CD14-positive monocyte (primary cell): ENCODE measurements at regions not wholly inside any gene's neighbourhood (a gene's known extent, or its start where the extent isn't known, plus 50 kb on each side); places are given as distances from the start of the nearest gene placed in this dataset.

ENCODE experiments used
- DNase-seq, 3 donors: peaks; one replicate each; pipeline ENCODE4 v3.0.0-alpha.2; 2011 to 2022
- H2AFZ ChIP-seq: 2 replicates; pipeline ENCODE4 v1.6.0; 2012; ENCODE audit warnings: mild to moderate bottlenecking, low read depth, low read length, inconsistent platforms; ENCODE audit not compliant: insufficient read depth, poor library complexity, severe bottlenecking
- H3K27ac ChIP-seq, 2 donors: 1 replicate in 1 of 2; 2 replicates in 1 of 2; pipeline ENCODE4 v1.5.1; 2012 to 2013; ENCODE audit warnings: low read length in 2 of 2, control low read depth in 1 of 2, inconsistent platforms in 1 of 2, low read depth in 1 of 2, mild to moderate bottlenecking in 1 of 2
- H3K27me3 ChIP-seq, 2 donors: one replicate each; pipeline versions ENCODE4 v1.6.0 to v1.6.1; 2011 to 2013; ENCODE audit warnings: low read length in 2 of 2; ENCODE audit not compliant: control insufficient read depth in 2 of 2, insufficient read depth in 2 of 2
- H3K36me3 ChIP-seq, 2 donors: replicated peaks in 1 of 2; 1 replicate in 1 of 2; 2 replicates in 1 of 2; pipeline versions ENCODE4 v1.5.1 to v1.6.1; 2012 to 2013; ENCODE audit warnings: low read length in 2 of 2, control low read depth in 1 of 2, inconsistent platforms in 1 of 2, mild to moderate bottlenecking in 1 of 2; ENCODE audit not compliant: insufficient read depth in 2 of 2, control insufficient read depth in 1 of 2
- H3K4me1 ChIP-seq, 2 donors: 1 replicate in 1 of 2; 2 replicates in 1 of 2; pipeline versions ENCODE4 v1.5.1 to v1.6.1; 2012 to 2013; ENCODE audit warnings: low read length in 2 of 2, control low read depth in 1 of 2, inconsistent platforms in 1 of 2, mild to moderate bottlenecking in 1 of 2, moderate library complexity in 1 of 2; ENCODE audit not compliant: insufficient read depth in 2 of 2, control insufficient read depth in 1 of 2
- H3K4me2 ChIP-seq: replicated peaks from 2 replicates; pipeline ENCODE3; 2012; ENCODE audit warnings: low read length, moderate library complexity, mild to moderate bottlenecking; ENCODE audit not compliant: poor library complexity, severe bottlenecking; ENCODE audit errors: extremely low read depth
- H3K4me3 ChIP-seq, 3 experiments: fragments of 200-600 bp in 1 of 3; sonication (generic) in 1 of 3; replicated peaks in 1 of 3; 1 replicate in 2 of 3; 2 replicates in 1 of 3; pipeline ENCODE4 v1.5.1; 2011 to 2013; ENCODE audit warnings: low read length in 3 of 3, mild to moderate bottlenecking in 3 of 3, control low read depth in 2 of 3, low read depth in 2 of 3, inconsistent platforms in 1 of 3, moderate library complexity in 1 of 3
- H3K79me2 ChIP-seq: 2 replicates; pipeline ENCODE4 v1.6.0; 2012; ENCODE audit warnings: mild to moderate bottlenecking, control low read depth, inconsistent platforms, low read length, moderate library complexity; ENCODE audit not compliant: insufficient read depth
- H3K9ac ChIP-seq: 2 replicates; pipeline ENCODE4 v1.6.0; 2017; ENCODE audit warnings: low read length, mild to moderate bottlenecking; ENCODE audit not compliant: insufficient read depth, poor library complexity, severe bottlenecking
- H3K9me3 ChIP-seq, 2 donors: replicated peaks in 1 of 2; 1 replicate in 1 of 2; 2 replicates in 1 of 2; pipeline versions ENCODE4 v1.5.1 to v1.6.1; 2012 to 2013; ENCODE audit warnings: low read length in 2 of 2, control low read depth in 1 of 2; ENCODE audit not compliant: control insufficient read depth in 1 of 2, insufficient read depth in 1 of 2
- H4K20me1 ChIP-seq: 2 replicates; pipeline ENCODE4 v1.6.0; 2012; ENCODE audit warnings: mild to moderate bottlenecking, low read length, control low read depth, moderate library complexity; ENCODE audit not compliant: insufficient read depth
- H3K27ac Mint-ChIP-seq, 7 donors: one replicate each; pipeline ENCODE4 v1.8.0; 2020; ENCODE audit warnings: mild to moderate bottlenecking in 7 of 7, mixed read lengths in 7 of 7, moderate library complexity in 6 of 7, inconsistent platforms in 2 of 7
- H3K27me3 Mint-ChIP-seq, 3 donors: one replicate each; pipeline ENCODE4 v1.8.0; 2021 to 2022; ENCODE audit warnings: low read depth in 3 of 3, mild to moderate bottlenecking in 3 of 3, mixed read lengths in 3 of 3, moderate library complexity in 3 of 3, inconsistent platforms in 1 of 3
- H3K36me3 Mint-ChIP-seq, 2 donors: one replicate each; pipeline ENCODE4 v1.8.0; 2020; ENCODE audit warnings: mixed read lengths in 2 of 2, inconsistent platforms in 1 of 2, mild to moderate bottlenecking in 1 of 2
- H3K4me1 Mint-ChIP-seq: one replicate; pipeline ENCODE4 v1.8.0; 2020; ENCODE audit warnings: mild to moderate bottlenecking, mixed read lengths
- H3K4me3 Mint-ChIP-seq, 2 donors: one replicate each; pipeline ENCODE4 v1.8.0; 2020; ENCODE audit warnings: mild to moderate bottlenecking in 2 of 2, mixed read lengths in 2 of 2, moderate library complexity in 1 of 2
- H3K9me3 Mint-ChIP-seq, 7 donors: one replicate each; pipeline ENCODE4 v1.8.0; 2020 to 2022; ENCODE audit warnings: mixed read lengths in 7 of 7, mild to moderate bottlenecking in 6 of 7, moderate library complexity in 6 of 7, inconsistent platforms in 2 of 7
- CTCF ChIP-seq: fragments of 200-600 bp; IDR thresholded peaks from one replicate; pipeline ENCODE4 v1.8.0; 2022; ENCODE audit warnings: antibody characterized with exemption, mild to moderate bottlenecking
- WGBS: methylation state at CpG from one replicate; pipeline ENCODE4 v1.1.5; 2013; ENCODE audit warnings: missing lambda C conversion rate; ENCODE audit not compliant: insufficient coverage; 5-methylcytosine and 5-hydroxymethylcytosine counted together
- intact Hi-C, 2 donors: fragments of 100-400 bp; cut with micrococcal nuclease; formaldehyde crosslinking; loops; one replicate each; pipeline versions ENCODE4 v1.15.0 to v1.15.1; 2023

GRCh38 chrX:77003530-77003929, 443.7 kb upstream of the FGF16 start:
- Histone ChIP-seq H3K27ac (no peak overlapping the region), H3K4me1 (no peaks in the 10 kb centered on the region), H2AFZ (no peak overlapping the region), H3K36me3 (no peaks in the 10 kb centered on the region), H3K9ac (no peak overlapping the region), H3K27me3 (no peaks in the 10 kb centered on the region), H3K4me3 (no peak overlapping the region), H4K20me1 (no peaks in the 10 kb centered on the region), H3K4me2 (no peak overlapping the region), H3K9me3 (peaks cover 0 to 4% of the 10 kb centered on the region in 2 donors), H3K79me2 (no peaks in the 10 kb centered on the region)
- WGBS: no CpG with 5 or more reads among the region's 1 CpG
- no peak for TF ChIP-seq CTCF
- DNase-seq: no peak
- Mint-ChIP-seq H3K4me3 (no peak overlapping the region), H3K36me3 (no peaks in the 10 kb centered on the region), H3K27ac (no peak overlapping the region), H3K9me3 (peaks cover 0 to 12% (median 3%) of the 10 kb centered on the region in 7 donors), H3K4me1 (no peaks in the 10 kb centered on the region), H3K27me3 (no peaks in the 10 kb centered on the region)
- intact Hi-C loops: no loop called here

- no peak overlapping the region for H3K4me3 ChIP-seq
- TF ChIP-seq CTCF: no peak
- H3K4me3 Mint-ChIP-seq: no peak overlapping the region
- no peaks in the 10 kb centered on the region for H3K27me3 ChIP-seq
- H3K9me3 ChIP-seq: no peaks in the 10 kb centered on the region
- no peaks in the 10 kb centered on the region for H3K4me1 ChIP-seq
- H3K79me2 ChIP-seq: no peaks in the 10 kb centered on the region
- intact Hi-C loops: no loop called here
- H3K4me2 ChIP-seq: no peak overlapping the region
- 58% methylated on average over 2 of the region's 3 CpGs for WGBS
- H3K4me1 Mint-ChIP-seq: no peaks in the 10 kb centered on the region
- no peak overlapping the region for H3K9ac ChIP-seq
- no peak for DNase-seq
- H3K9me3 Mint-ChIP-seq: peaks cover 0 to 8% (median 3%) of the 10 kb centered on the region in 7 donors
- no peaks in the 10 kb centered on the region for H3K27me3 Mint-ChIP-seq
- H3K36me3 Mint-ChIP-seq: no peaks in the 10 kb centered on the region
- H3K27ac ChIP-seq: no peak overlapping the region
- no peak overlapping the region for H2AFZ ChIP-seq
- no peaks in the 10 kb centered on the region for H3K36me3 ChIP-seq
- H4K20me1 ChIP-seq: no peaks in the 10 kb centered on the region
- no peak overlapping the region for H3K27ac Mint-ChIP-seq
Measured at GRCh38 chrX:77003956-77004355, 443.2 kb upstream of the FGF16 start.
